ENCODE measurements at regions not wholly inside any gene's neighbourhood (a gene's known extent, or its start where the extent isn't known, plus 50 kb on each side); places are given as distances from the start of the nearest gene placed in this dataset.

DNA sequence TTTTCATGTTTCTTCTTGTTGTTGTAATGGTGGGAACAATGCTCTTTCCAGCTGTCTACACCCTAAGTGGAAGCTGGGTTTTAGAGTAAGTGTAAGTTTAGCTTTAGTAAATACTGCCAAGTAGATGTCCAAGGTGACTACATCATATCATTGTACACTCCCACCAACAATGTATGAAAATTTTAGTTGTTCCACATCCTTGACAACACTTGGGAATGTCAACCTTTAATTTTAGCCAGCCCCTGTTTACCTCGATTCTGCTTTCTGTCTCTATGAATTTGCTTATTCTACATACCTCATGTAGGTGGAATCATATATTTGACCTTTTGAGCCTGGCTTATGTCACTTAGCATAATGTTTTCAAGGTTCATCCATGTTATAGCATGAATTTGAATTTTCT is 93.0 kb downstream of the MTPAP start:
- DNase-seq (ENCODE audit: insufficient read length, low spot score) (no peak), FAIRE-seq (no peak)

DNA sequence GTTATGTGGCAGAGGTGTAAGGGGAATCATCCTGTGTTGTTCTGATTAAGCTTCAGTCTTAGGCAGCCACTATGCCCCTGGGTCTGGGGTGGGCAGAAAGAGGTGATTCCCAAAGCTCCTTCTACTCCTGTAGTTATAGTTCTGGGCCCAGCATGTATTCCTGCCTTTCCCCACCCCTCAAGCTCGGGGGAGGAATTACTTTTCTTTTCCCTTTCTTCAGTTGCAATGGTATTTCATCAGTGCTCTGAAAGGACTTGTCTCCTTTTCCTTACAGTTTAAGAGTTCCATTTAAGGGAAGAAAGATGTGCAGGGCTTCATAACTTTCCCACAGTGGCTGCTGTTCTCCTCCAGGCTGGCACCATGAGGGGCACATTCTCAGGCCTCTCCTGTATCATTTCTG is 94.2 kb downstream of the MTPAP start:
- FAIRE-seq, result no peak

DNA sequence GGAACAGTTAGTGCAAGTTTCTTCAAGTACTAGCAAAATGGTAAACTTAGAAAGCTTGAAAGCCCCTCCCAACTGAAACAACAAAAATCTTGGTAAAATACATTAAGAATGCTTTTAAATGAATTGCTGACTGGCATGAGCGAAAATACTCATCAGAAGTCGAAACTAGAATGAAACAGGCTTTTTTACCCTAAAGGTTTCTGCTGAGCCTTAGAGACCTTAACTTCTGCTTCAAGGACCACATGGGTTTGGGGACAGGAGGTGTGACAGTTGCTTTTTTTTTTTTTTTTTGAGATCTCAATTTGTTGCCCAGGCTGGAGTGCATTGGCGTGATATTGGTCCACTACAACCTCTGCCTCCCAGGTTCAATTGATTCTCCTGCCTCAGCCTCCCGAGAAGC is 100.3 kb downstream of the MTPAP start:
- FAIRE-seq, result no peak
- DNase-seq (ENCODE audit: insufficient read length, low spot score), result no peak

More for the DNA sequence above, 94.2 kb downstream of the MTPAP start:
- DNase-seq (ENCODE audit: insufficient read length, low spot score), result no peak

DNA sequence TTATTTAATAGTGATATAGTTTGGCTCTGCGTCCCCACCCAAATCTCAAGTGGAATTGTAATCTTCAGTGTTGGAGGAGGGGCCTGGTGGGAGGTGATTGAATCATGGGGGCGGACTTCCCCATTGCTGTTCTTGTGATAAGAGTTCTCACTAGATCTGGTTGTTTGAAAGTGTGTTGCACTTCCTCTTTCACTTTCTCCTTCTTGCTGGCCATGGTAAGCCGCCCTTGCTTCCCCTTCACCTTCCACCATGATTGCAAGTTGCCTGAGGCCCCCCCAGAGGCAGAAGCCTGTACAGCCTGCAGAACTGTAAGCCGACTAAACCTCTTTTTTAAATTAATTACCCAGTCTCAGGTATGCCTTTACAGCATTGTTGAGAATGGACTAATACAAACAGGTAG is 101.4 kb downstream of the MTPAP start:
- FAIRE-seq, result no peak
- no peak for DNase-seq (ENCODE audit: insufficient read length, low spot score)

DNA sequence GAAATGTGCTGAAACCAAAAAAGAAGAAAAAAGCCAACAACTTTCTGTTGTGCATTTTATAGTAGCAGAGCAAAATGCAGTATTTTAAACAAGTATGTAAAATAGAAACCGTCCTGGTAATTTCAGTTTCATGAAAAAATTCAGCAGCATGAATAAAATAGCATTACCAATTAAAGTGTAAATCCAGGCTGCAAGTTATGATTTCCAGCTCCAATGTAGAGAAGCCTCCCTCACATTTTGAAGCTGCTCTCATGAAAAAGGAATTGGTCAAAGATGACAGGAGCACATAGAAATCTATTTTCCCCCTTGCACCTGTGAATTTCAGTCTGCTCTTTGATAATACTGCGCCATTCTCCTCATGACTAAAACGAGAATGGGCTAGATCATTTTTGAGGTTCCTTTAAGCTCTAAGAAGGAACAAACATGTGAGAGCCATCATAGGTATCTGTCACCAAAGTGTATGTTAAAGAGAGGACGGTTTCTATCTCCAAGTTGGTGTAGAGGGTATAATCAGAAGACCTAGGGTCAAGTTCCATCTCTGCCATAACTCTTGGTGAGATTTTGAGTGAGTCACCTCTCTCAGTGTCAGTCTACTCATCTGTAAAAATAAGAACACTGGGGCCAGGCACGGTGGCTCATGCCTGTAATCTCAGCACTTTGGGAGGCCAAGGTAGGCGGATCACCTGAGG is 107.5 kb downstream of the MTPAP start:
- FAIRE-seq (no peak), DNase-seq (ENCODE audit: insufficient read length, low spot score) (no peak)

DNA sequence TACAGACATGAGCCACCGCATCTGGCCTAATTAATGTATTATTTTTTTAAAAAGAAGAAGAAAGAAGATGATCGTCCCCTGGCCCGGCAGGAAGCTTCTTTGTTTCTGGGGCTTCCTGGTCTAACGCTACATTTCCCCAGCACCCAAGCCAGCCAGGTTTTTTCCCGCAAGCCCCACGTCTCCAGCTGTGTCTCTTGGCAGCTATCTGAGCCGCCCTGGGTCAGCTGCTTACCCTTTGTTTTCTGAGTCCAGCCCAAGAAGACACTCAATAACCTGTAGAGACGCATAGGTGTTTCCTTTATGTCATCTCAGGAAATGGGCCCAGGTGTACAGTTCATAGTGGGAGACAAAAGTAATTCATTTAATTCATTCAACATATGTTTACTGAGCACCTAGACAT is 110.2 kb downstream of the MTPAP start:
- FAIRE-seq (no peak), DNase-seq (ENCODE audit: insufficient read length, low spot score) (no peak)

DNA sequence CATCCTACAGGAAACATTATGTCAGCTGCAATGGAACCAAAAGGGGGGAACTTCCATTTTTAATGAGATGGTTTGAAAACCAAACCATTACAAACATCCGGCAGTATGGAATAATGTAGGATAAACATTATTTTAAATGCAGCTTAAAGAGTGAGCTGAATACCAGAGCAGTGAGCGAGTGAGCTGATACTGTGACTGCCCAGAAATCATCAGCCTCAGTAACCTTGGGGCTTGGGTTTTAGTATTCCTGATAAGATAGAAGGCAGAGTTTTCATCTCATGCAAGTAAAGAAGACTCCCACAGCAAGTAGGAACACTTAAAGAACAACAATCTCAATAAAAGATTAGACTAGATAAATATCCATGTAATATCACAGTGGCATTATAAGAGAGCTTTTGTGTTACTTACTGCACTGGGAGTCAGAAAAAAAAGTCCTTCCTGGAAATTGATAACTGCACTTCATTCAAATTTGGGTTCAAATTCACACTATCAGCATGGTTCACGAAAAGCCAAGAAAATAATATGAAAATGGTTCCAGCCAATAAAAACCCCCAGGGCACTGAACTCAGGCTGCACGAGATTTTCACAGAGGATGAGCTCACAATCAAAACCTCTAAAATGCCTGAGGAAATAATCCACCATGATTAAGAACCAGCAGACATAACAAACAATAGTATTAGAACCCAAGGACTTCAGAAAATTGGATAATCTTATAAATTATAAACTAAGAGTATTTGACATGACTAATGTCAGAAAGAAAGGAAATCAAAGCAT is 115.7 kb downstream of the MTPAP start:
- DNase-seq (ENCODE audit: insufficient read length, low spot score), result no peak

DNA sequence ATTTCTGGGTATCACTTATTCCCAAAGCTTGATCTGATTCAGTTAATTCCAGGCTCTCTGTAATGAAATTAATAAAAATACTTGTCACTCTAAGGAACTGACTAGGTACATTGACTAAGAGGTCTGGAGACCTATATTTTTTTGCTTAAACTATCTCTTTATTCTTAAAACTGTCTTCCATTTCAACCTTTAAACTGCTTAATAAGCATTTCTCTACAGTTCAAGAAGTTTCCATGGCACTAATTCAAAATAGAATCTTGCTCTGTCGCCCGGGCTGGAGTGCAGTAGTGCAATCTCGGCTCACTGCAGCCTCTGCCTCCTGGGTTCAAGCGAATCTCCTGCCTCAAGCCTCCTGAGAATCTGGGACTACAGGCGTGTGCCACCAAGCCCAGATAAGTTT is 117.4 kb downstream of the MTPAP start:
- DNase-seq (ENCODE audit: insufficient read length, low spot score), result no peak
- FAIRE-seq, result no peak

More for the DNA sequence above, 115.7 kb downstream of the MTPAP start:
- no peak for FAIRE-seq

DNA sequence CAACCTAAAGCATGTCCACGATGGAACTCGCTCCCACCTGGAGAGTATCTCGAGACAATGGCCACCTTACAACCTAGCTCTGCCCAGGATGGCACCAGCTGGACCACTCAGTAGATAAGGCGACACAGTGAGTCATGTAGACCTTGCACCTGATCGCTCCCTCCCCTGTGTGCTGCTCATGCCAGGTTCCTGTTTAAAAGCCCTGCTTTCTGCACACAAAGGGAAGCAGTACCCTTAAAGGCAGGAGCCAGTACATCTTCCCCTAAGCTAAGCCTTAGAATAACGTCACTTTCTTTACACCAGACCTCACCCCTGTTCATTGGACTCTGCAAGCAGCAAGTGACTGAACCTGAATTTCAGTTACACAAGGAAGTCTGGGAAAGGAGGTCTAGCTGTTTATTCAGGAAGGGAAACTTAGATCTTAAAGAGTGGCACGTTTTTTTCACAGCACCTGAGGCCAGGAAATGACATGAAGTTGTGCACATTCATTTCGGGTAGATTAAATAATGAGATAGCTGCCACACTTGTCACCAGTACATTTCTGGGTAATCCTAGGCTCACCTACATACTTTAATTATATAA is 117.9 kb downstream of the MTPAP start:
- FAIRE-seq (no peak), DNase-seq (ENCODE audit: insufficient read length, low spot score) (no peak)

DNA sequence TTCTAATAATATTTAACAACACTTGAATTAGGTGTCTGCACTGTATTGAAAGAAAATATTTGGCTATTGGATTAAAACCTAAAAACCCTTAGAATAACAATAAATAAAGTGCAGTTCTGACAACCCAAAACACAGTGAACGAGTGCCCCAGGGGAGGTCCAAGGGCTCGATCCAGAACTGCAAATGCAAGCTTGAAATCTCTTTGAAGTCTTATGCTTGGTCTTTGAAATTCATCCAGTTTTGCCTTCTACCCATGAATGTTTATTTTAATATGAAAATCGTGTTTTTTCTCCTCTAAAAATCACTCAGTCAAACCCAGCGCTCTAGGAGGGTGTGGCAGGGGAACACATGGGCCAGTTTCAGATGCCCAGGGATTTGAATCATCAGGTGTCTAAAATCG is 119.5 kb downstream of the MTPAP start:
- FAIRE-seq, result no peak
- DNase-seq (ENCODE audit: insufficient read length, low spot score), result no peak

DNA sequence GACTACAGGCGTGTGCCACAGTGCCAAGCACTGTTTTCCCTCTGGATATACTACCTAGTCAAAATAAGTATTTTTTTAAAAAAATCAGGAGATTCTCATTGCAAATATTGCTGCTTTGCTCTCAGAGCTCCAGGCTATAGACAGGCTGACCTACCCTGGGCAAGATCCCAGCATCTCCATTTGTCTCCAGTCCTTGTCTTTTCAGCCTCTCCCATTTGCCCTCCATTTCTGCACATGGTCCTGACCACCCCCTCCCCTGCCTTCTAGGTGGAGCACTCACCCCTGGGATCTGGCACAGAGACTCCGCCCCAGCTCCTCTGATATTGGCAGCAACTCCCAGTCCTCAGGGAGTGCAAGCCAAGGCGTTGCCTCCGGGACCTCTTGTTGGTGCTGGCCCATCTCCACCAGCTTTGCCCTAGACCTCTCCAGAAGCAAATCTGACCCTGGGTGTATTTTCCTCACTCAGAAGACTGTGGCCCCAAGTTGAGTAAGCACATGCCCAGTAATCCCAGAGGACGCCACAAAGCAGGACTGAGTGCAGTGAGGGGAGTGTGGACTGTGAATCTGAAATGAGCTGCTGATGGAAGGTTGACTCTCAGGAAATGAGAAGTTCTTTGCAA is 120.6 kb downstream of the MTPAP start:
- DNase-seq (ENCODE audit: insufficient read length, low spot score), result no peak
- FAIRE-seq, result no peak

DNA sequence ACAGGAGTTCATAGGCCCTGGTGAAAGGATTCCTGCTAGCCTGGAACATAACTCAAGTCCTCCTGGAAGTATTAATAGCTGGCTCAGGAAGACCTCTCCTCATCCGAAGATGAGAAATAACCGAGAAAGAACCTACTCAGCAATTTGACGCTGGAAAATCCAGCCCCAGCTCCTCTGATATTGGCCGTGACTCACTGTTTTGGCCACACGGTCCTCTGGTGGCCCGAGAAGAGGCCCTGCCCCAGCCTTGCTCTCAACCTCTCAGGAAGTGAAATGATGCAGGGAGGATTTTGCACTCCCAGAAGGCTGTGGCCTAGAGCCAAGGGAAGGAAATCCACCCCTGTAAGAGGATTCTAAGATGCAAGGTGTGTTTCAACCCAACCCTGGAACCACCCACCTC is 121.6 kb downstream of the MTPAP start:
- no peak for DNase-seq (ENCODE audit: insufficient read length, low spot score)
- no peak for FAIRE-seq

DNA sequence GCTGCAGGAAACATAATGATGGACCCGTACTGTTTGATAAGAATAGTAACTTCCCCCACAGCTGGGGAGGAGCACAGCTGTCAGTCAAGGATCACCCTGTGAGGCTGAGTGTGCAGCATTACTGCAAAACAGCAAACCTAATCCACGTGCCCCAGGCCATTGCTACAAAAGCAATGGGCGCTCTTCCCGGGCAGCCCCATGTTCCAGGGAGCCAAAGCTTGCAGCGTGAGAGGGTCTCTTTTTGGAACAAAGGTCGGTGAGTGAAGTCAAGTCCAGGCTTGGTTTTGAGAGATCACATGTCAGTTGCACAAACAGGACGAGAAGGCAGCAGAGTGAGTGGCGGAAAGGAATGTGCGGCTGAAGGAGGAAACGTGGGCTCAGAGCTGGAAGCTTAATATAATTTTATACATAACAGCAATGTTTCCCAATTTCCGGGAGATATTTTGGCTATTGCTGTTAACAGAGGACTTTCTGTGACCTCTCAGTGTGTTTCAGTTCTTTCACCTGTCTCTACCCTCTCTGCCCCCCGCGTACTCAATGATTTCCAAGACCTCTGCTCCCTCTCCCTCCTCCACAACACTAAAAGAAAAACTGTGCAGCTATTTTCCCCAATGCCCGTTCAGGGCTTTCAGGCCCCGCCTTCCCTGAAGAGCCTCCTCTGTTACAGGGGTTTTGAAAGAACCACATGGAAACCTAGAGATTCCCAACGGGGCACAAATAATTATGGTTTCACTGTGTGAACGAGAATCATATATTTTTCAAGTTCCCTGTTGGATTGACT is 128.9 kb downstream of the MTPAP start:
- DNase-seq (ENCODE audit: insufficient read length, low spot score) (no peak), FAIRE-seq (no peak)

DNA sequence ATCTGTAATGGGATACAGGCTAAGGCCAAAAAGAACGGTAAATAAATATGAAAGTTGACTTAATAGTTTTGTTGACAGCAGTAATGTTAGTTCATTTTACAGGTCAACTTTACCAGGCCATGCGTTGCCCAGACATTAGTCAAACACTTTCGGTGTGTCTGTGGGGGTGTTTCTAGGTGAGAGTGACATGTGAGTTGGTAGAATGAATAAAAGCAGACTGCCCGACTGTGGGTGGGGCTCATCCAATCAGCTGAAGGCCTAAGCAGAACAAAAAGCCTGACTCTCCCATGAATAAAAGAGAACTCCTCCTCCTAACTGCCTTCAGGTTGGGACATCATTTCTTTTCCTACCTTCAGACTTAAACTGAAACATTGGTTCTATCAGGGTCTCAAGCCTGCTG is 132.3 kb downstream of the MTPAP start:
- DNase-seq (ENCODE audit: insufficient read length, low spot score) (no peak), FAIRE-seq (no peak)

DNA sequence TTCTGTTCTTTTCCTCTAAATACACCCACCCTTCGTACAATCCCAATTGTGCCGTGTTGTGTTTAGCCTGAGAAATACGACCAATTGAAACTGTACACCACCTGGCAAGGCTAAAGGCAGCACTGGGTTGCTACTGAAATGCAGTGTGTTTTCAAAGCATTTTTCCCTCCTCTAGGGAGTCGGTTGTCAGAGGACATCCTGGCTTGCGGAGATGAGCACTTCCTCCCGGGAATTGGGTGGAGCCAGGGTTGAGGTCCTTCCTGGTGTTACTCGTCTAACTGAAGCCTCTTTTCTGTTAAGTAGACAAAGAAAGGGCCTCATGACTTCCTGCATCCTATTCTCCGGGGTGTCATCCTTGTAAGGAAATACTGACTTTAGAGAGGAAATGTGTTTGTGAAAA is 133.5 kb downstream of the MTPAP start:
- FAIRE-seq (no peak), DNase-seq (ENCODE audit: insufficient read length, low spot score) (no peak)

DNA sequence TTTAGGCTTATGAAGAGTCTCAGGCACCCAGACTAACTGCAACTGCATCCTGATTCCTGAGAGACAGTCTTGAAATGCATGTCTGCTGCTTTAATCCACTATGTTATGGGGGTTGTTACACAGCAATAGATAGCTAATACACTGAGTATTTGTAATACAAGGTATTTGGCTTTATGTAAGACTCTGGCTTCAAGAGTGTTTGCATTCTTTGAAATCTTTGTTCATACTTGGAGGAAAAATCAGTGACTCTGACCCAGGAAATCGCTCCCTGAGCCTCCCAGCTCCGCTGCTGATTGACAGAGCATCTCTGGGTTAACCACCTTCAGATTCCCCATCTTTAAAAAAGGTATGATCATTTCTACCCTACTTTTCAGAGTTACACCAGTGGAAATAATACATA is 133.9 kb downstream of the MTPAP start:
- no peak for DNase-seq (ENCODE audit: insufficient read length, low spot score)
- FAIRE-seq, result no peak

DNA sequence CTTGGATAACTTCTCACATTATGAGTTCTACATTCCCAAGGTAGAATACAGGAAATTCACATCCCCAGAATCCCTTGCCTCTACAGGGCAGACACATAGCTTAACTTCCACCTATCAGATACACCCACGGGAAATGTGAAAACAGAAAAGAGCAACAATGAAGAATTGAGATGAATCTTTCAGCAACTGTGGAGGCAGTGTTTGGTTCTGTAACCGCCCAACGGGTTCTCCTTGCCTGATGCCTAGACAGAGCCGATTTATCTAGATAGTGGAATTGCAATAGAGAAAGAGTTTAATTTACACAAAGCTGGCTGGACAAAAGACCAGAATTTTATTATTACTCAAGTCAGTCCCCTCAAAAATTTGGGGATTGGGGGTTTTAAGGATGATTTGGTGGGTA is 138.8 kb downstream of the MTPAP start:
- FAIRE-seq (no peak), DNase-seq (ENCODE audit: insufficient read length, low spot score) (no peak)

DNA sequence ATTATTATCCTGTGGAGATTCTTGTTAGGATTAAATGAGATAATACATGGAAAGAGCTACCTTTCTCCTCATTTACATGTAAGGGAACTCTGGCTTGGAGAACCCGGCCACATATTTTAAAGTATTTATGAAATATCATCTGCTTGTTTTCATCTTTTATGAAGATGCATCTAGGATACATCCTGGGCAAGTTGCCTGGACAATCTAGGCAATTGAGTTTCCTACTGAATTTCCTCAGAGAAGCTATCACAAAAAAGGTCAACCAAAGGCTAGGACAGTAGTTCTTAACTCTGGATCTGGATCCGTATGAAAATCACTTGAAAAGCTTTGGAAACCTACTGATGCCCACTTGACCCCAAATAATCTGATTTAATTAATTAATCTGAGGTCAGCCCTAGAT is 140.7 kb downstream of the MTPAP start:
- DNase-seq (ENCODE audit: insufficient read length, low spot score) (no peak), FAIRE-seq (no peak)

DNA sequence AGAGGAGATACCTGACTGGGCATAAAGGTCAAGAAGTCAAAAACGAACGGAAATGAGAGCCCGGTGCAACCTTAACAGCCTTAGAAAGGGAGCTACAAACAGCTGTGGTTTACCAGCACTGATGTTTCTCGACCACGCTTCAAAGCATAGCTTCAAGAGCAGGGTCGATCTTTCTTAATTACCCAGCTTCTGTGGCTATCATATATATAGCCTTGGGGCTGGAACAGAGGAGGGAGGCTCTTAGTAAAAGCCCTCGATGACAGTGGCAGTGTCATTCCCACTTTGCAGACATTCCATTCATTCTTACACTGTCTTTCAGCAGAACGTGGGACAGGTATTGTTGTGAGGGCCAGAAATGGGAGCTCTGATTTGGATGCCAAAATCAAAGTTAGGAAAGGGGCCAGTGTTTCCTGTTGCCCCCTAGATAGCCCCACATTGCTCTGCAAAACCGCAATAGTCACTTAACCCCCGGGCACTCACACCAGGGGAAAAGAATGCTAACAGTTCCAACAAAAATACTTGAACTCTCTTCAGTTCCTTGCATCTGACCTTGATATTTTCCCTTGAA is 141.5 kb downstream of the MTPAP start:
- FAIRE-seq, result no peak
- no peak for DNase-seq (ENCODE audit: insufficient read length, low spot score)

DNA sequence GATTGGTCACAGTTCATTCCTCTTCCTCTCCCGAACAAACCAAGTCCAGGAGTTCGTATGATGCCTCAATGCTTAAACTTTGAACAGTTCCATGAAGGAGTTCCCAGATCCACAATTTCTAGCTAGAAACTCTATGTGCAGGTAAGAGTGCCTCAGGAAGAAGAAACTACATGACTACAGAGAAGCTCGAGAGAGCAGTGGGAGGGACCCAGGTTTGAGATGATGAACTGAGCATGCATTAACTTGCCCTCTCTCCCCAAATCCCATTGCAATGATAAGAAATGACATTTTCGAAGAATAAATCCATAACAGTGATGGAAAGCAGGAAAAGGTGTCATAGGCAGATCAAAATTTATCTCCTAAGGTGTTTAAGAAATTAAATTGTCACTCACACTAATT is 140.6 kb upstream of the JCAD start:
- FAIRE-seq, result no peak

More for the DNA sequence above, 140.6 kb upstream of the JCAD start:
- DNase-seq (ENCODE audit: insufficient read length, low spot score), result no peak

Data from GM19239 (cell line).